ENCODE measurements at regions not wholly inside any gene's neighbourhood (a gene's known extent, or its start where the extent isn't known, plus 50 kb on each side); places are given as distances from the start of the nearest gene placed in this dataset.

- POLR2A ChIA-PET, result no interaction called here
- SMC1A ChIA-PET (ENCODE audit: uncharacterized antibody, unreplicated experiment), result interaction anchor here (1.9 to 3.4 kb wide), 4 partner anchors 153 to 181 kb away, joined by 6 to 80 read pairs (median 8); partner anchors contain the start of gene CCL1
- Histone ChIP-seq H3K79me2 (ENCODE audit: control insufficient read depth, insufficient read depth, low read length) (no peaks in the 10 kb centered on the region), H4K20me1 (ENCODE audit: control insufficient read depth, insufficient read depth) (no peaks in the 10 kb centered on the region), H3K4me1 (ENCODE audit: control insufficient read depth, insufficient read depth, low read length) (no peaks in the 10 kb centered on the region), H3K4me2 (ENCODE audit: control insufficient read depth, insufficient read depth) (no peak overlapping the region), H3K4me3 (no peak overlapping the region), H3K9ac (ENCODE audit: control insufficient read depth, insufficient read depth, low read length) (no peak overlapping the region), H2AFZ (ENCODE audit: control insufficient read depth, low read depth, low read length) (no peak overlapping the region), H3K36me3 (ENCODE audit: control insufficient read depth in 2 of 2, insufficient read depth in 2 of 2, low read length in 1 of 2) (no peaks in the 10 kb centered on the region), H3K9me3 (replicated peaks; ENCODE audit: control insufficient read depth, insufficient read depth, low read length) (peaks cover 2% of the 10 kb centered on the region; the same call in 2 of the 3 replicates), H3K27me3 (replicated peaks in 1 of 2; ENCODE audit: control insufficient read depth in 2 of 2, insufficient read depth in 2 of 2, low read length in 1 of 2) (no peaks in the 10 kb centered on the region; a peak in 1 of 4 replicates), H3K27ac (ENCODE audit: control insufficient read depth, insufficient read depth) (no peak overlapping the region)
- peak; percentile 29; the same call in 2 of the 3 replicates for ATAC-seq
- RAD21 ChIA-PET (ENCODE audit: unreplicated experiment), result interaction anchor here (7.5 kb wide), 1 partner anchor 160 kb away, joined by 83 read pairs; the partner anchor contains the start of gene CCL1
- FAIRE-seq, result no peak
- no peak for DNase-seq (ENCODE audit: low read depth, low spot score)
- TF ChIP-seq SUPT20H (IDR thresholded peaks at IDR 0.05; ENCODE audit: borderline replicate concordance, control insufficient read depth, low read depth, low read length) (no peak), GABPA (IDR thresholded peaks at IDR 0.05; ENCODE audit: low read depth) (no peak), SUZ12 (IDR thresholded peaks at IDR 0.05; ENCODE audit: unreplicated experiment) (no peak), YBX1 (IDR thresholded peaks at IDR 0.05) (no peak), PAX5 (IDR thresholded peaks at IDR 0.05; ENCODE audit: borderline replicate concordance, low read depth, low read length) (peak; percentile 9; the same call in 1 of the 2 replicates), NR2F1 (conservative IDR thresholded peaks at IDR 0.05) (peak; percentile 35; the same call in 1 of the 2 replicates), ZNF384 (IDR thresholded peaks at IDR 0.05; ENCODE audit: borderline replicate concordance, low read depth, low read length) (no peak), RUNX3 (IDR thresholded peaks at IDR 0.05; ENCODE audit: low read length) (peak; percentile 62), HDGF (IDR thresholded peaks at IDR 0.05) (no peak), ZNF217 (IDR thresholded peaks at IDR 0.05) (peak; percentile 59; the same call in 1 of the 2 replicates), ZBTB33 (IDR thresholded peaks at IDR 0.05) (no peak)
- WGBS (ENCODE audit: insufficient coverage, insufficient replicate concordance, low lambda C conversion rate, missing lambda C conversion rate), result 0% methylated on average over 4 of the region's 4 CpGs
- CTCF ChIA-PET, result interaction anchor here (0.7 to 8.7 kb wide), 9 partner anchors 9 to 170 kb away, joined by 3 to 264 read pairs (median 5); partner anchors contain the start of gene CCL1
- intact Hi-C loops (cut with micrococcal nuclease; ENCODE audit: unreplicated experiment) (loop anchor here (5.0 kb wide), 1 partner anchor 41 kb away; no protein-coding TSS in a partner anchor), in situ Hi-C loops (cut with MboI) (loop anchor here (5.0 to 25.0 kb wide), 2 partner anchors 161 to 911 kb away; partner anchors contain the start of genes CCL1, FNDC8 and RAD51D)
- BruUV-seq (replicated peaks), result no TSS peak
Observed at GRCh38 chr17:34201767-34202166, 53.3 kb upstream of the CCL2 start.

All from GM12878 (cell line).